AG08396 (cell line): ENCODE measurements at regions not wholly inside any gene's neighbourhood (a gene's known extent, or its start where the extent isn't known, plus 50 kb on each side); places are given as distances from the start of the nearest gene placed in this dataset.
A peak's percentile ranks its signal among the peaks of the same experiment; 100 is the strongest.
"Not testable (repeated sequence)": the region's sequence is repeated elsewhere in the genome, so short reads cannot be mapped to it uniquely, and the experiment has no call there.

Source experiments
- DNase-seq: peaks from one replicate; pipeline ENCODE4 v3.0.0; 2012; ENCODE audit warnings: low spot score, mixed read lengths

- DNase-seq: peak; percentile 60
These were observed 549.1 kb downstream of the MN1 start for GRCh38 chr22:27252282-27253049.

DNA sequence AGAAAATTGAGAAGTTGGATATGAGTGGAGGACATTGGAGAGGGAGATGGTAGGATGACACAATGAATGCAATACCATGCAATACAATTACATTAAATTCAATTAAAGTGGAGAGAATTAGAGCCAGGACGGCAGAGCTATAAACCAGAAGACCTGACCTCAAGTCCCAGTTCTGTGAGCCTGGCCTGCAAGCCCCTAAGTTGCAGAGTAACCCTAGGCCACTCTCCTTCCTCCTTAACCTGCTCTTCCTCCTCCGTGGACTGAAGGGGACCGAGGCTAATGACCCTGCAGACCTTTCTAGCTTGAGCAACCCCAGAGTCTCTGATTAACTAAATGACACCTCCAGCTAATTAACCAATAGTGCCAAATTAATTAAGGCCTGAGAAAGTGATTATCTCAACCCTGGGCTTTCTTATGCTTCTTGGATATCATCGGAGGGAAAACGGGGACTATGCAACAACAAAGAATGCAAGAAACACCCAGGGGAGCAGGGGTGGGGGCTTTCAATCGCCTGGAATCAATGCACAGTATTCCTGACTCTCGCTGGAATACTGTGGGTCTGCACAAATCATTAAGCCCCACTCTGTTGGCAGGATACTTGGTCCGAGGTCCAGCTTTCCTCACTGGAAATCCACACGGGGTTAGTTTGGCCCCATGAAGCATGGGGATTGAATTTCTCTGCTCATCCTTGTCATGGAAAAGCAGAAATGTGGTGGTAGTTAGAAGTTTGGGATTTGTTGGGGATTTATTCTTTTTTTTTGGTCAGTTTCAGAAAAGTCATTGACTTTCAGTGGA lies 548.3 kb downstream of the MN1 start:
- no peak for DNase-seq

GRCh38 chr22:27254063-27254462 lies 547.5 kb downstream of the MN1 start:
- not testable (repeated sequence) for DNase-seq

GRCh38 chr22:27255580-27255979 lies 546.0 kb downstream of the MN1 start:
- no peak for DNase-seq

GRCh38 chr22:27257987-27258386 lies 543.6 kb downstream of the MN1 start:
- DNase-seq: no peak

DNA sequence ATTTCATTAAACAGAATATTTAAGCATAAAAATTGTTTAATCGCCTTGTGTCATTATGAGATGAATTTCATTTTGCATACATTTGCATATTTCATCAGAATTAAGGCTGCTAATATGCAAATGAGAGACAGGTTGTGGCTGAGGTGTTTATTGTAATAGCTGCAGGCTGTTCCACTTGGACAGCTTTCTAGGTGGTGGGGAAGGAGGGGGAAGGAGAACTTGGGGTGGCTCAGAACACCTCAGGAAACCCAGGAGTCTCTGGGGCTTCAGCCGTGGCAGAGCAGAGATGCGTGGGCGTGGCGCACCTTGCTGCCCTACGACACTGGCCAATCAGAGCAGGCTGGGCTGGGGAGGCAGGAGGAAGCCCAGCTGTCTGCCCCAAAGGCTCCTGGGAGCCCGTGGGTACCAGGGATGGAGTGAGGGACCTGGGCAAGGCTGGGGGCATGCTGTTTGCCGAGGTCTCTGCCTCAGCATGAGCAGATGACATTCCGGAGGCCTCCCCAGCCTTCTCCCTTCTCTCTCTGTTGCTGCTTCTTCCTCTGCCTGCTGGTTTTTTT lies 542.9 kb downstream of the MN1 start:
- DNase-seq: no peak

DNA sequence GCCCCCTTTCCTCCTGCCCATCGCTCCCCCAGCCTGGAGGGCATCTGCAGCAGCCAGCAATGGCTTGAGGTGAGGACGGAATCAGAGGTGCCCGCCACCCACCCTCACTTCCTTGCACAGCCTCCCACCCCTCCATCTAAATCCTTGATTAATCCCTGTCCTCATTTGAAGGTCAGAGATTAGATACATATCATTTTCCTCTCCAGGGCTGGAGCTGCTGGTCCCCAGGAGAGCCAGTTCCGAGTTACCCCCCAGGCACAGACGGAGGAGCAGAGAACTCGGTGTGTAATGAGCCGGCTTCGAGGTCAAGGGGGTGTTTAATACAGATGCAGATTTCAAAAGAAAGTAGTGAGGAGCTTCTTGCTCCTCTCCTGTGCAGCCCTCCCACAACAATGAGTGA lies 542.1 kb downstream of the MN1 start:
- DNase-seq: no peak

DNA sequence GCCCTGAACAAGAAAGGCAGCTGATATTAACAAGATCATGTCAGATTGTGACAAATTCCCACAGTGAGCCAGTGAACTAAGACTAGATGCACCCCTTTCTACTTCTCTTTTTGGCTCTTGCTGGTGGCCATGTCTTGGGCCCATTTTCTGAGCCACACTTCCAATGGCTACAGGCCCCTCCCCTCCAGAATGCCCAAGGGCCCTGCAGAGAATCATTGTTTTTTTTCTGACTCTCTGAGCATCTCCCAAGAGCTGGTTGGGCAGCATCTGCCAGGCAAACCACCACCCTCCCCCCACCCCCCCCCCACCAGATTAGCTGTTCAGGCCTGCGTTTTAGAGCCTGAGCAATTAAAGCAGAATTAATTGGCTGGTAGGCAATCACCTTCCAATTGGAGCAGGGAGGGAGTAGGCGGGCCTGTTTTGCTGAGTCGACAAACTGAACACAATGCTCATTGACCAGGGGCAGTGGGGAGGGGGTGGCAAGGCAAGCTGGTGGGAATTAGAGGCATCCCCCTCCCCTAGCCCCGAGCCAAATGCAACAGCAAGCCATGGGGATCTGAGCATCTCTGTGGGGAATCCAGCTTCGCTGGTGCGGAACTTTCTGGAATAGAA lies 541.4 kb downstream of the MN1 start:
- no peak for DNase-seq

- DNase-seq: no peak
These were observed 539.2 kb downstream of the MN1 start for GRCh38 chr22:27262361-27262760.

DNA sequence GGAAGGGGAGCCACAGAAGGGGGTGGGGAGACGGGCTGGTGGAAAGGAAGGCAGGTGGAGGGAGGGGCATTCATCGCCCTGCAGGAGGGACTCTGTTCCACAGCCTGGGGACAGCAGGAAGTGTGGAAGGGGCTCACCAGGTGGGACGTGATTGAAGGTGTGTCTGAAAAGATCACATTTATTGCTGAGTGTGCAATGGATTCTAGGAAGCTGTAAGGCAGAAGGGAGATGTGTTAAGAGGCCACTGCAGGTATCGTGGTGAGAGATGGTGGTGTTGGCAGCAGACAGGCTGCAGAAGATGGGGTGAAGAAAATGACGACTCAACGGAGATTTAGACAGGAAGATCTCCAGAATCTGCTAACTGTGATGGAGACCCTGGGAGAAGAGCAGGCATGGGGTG lies 537.4 kb downstream of the MN1 start:
- no peak for DNase-seq

DNA sequence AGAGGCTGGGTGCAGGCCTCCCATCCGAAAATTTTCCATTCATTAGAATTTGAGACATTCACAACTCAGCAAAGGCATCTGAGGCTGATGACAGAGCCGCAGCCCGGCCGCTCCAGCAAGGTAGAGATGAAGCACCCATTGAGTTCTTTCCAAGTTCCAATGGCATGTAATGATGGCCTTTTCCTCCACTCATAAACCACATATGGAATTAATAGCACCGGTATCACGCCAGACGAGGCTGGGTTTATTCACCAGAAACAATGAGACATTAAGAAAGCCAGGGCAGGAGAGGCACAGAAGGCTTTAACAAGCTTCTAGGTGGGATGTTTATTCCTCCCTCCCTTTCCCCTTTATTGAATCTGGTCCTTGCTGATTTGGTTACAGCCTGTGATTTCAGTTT lies 534.4 kb downstream of the MN1 start:
- no peak for DNase-seq

- DNase-seq: no peak
These were observed 531.6 kb downstream of the MN1 start for GRCh38 chr22:27269751-27270543.

GRCh38 chr22:27270818-27271510 lies 530.6 kb downstream of the MN1 start:
- DNase-seq: no peak

DNA sequence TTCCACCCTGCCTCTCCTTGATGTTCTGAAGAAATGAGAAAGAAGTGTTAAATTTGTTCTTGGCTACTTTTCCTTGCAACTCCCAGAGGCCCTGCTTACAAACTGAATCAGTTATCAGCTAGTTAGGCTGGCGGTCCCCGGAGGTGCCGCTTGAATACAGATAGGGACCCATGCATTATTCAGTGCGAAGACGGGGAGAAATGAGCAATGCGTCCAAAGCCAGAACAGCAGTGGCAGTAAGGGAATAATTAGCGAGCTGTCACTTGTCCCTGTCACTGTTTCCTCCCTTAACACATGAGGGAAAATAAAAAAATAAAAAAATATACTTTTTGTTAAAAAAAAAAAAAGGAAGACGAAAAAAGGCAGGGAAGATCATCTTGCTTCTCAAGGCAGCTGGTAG lies 528.1 kb downstream of the MN1 start:
- DNase-seq: no peak

GRCh38 chr22:27273853-27274252 lies 527.7 kb downstream of the MN1 start:
- DNase-seq: no peak

- DNase-seq: no peak
These were observed 526.6 kb downstream of the MN1 start for GRCh38 chr22:27274770-27275449.

DNA sequence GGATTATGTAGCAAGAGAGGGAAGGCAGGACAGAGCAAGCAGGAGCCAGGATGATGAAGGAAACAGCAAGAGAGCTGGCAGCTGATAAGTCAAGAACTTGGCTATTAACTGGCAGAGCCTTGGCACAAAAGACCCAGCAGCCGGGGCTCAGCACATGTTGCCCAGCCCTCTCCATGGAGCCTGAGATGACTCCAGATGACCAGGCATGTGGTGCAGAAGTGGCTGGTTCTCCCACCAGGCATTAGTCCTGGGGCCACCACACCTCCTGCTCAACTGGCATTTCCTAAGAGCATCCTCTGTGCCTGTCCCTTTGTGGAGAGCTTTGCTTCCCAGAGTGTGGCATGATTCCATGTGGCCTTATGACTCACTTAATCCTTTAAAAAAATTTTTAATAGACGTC lies 522.6 kb downstream of the MN1 start:
- no peak for DNase-seq

DNA sequence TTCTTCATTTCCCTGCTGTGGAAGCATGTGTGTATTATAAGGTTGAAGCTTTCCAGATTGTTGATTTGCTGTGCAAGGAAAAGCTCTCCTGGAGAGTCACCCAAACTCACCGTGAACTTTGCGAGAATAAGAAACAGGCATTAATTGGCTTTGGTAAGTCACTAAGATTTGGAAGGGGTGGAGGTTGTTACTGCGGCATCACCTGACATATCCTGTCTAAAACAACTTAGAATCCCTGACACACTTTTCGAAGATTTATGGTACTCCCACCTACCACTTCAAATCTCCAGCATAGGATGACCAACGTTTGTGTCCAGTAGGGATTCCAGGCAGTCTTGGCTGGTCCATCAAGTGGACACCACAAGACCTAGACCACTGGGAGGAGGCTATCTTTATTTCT lies 518.3 kb downstream of the MN1 start:
- DNase-seq: no peak

DNA sequence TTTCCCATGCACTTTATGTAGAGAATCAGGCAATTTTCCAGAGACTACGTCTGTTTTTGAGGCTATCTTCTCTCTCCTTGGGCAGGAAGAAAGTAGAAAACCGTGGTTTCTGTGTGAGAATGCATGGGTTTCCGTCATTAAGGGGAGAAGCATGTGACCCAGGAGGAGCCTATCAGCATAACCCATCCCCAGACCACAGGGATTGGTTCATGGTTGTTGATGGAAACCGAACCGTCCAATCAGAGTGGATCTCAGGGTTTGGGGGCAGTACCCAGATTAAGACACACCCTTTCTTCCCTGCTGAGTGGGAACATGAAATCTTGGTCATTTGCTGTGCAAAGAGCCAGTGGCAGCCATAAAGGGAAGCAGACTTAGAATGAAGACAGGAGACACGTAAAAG lies 517.8 kb downstream of the MN1 start:
- DNase-seq: no peak

GRCh38 chr22:27284324-27284723 lies 517.2 kb downstream of the MN1 start:
- DNase-seq: no peak

- no peak for DNase-seq
These were observed 514.8 kb downstream of the MN1 start for GRCh38 chr22:27286711-27287110.
